SH-SY5Y (cell line): ENCODE measurements at regions not wholly inside any gene's neighbourhood (a gene's known extent, or its start where the extent isn't known, plus 50 kb on each side); places are given as distances from the start of the nearest gene placed in this dataset.

ENCODE experiments used
- GATA2 ChIP-seq: IDR thresholded peaks from 2 replicates; pipeline ENCODE4 v1.6.1; 2011; ENCODE audit warnings: mild to moderate bottlenecking, low read depth, low read length
- GATA3 ChIP-seq: IDR thresholded peaks from 2 replicates; pipeline ENCODE4 v1.6.1; 2011; ENCODE audit warnings: low read depth, mild to moderate bottlenecking, low read length, moderate library complexity

- no peak for TF ChIP-seq GATA3
- no peak for TF ChIP-seq GATA2
These were observed 54.0 kb upstream of the SLC30A5 start for GRCh38 chr5:69039829-69040228.
